Panc1 (cell line): ENCODE measurements at regions not wholly inside any gene's neighbourhood (a gene's known extent, or its start where the extent isn't known, plus 50 kb on each side); places are given as distances from the start of the nearest gene placed in this dataset.

ENCODE experiments used
- ATAC-seq: fragments of 200-7000 bp; cut with Tn5 transposase; 2 replicates; pipeline ENCODE4 v1.9.1; 2020; ENCODE audit warnings: mild to moderate bottlenecking, moderate library complexity
- BruUV-seq: library from RNA; stranded (reverse); fragments of 400-500 nt; replicated peaks from 2 replicates; lab custom pipeline; 2021; lab: Mats Ljungman, UMichigan
- CTCF ChIA-PET: fragments of 300-600 bp; sonication (Branson Sonifier 250); formaldehyde crosslinking; loops from one replicate; lab custom pipeline; 2022; ENCODE audit warnings: antibody characterized with exemption; lab: Charles Lee
- POLR2A ChIA-PET: fragments of 300-600 bp; sonication (Branson Sonifier 250); formaldehyde crosslinking; loops from one replicate; lab custom pipeline; 2022; ENCODE audit warnings: antibody characterized with exemption; lab: Charles Lee
- DNase-seq: peaks from one replicate; pipeline ENCODE4 v3.0.0-alpha.2; 2010; ENCODE audit warnings: low read depth, low spot score
- H3K27ac ChIP-seq: 2 replicates; pipeline ENCODE4 v1.5.1; 2011; ENCODE audit warnings: mild to moderate bottlenecking, low read length, inconsistent platforms
- H3K27me3 ChIP-seq: fragments of 200-500 bp; sonication (Bioruptor generic); 2 replicates; pipeline ENCODE4 v1.6.0; 2014; ENCODE audit warnings: low read length, inconsistent platforms; ENCODE audit not compliant: control insufficient read depth, insufficient read depth
- H3K36me3 ChIP-seq: fragments of 200-500 bp; sonication (Bioruptor generic); 2 replicates; pipeline ENCODE4 v1.5.1; 2014; ENCODE audit warnings: inconsistent platforms, mild to moderate bottlenecking, low read length, moderate library complexity; ENCODE audit not compliant: control insufficient read depth, insufficient read depth
- H3K4me1 ChIP-seq: 2 replicates; pipeline ENCODE4 v1.5.1; 2011; ENCODE audit warnings: inconsistent platforms, mild to moderate bottlenecking, low read length, moderate library complexity; ENCODE audit not compliant: control insufficient read depth, insufficient read depth
- H3K4me3 ChIP-seq, 2 experiments: 2 replicates each; pipeline ENCODE4 v1.5.1; 2011 to 2012; ENCODE audit warnings: low read depth in 2 of 2, low read length in 2 of 2, mild to moderate bottlenecking in 2 of 2, inconsistent platforms in 1 of 2, moderate library complexity in 1 of 2
- H3K9me3 ChIP-seq: fragments of 200-500 bp; sonication (Bioruptor generic); 2 replicates; pipeline ENCODE4 v1.5.1; 2014; ENCODE audit warnings: low read depth, mild to moderate bottlenecking, inconsistent platforms, low read length, moderate library complexity; ENCODE audit not compliant: control insufficient read depth, insufficient read depth
- CTCF ChIP-seq: fragments of 450-650 bp; IDR thresholded peaks from 2 replicates; pipeline ENCODE4 v1.5.1; 2017; ENCODE audit warnings: mild to moderate bottlenecking
- POLR2AphosphoS5 ChIP-seq: IDR thresholded peaks from 2 replicates; pipeline ENCODE4 v1.6.1; 2012; ENCODE audit warnings: mild to moderate bottlenecking, low read depth, low read length, moderate library complexity
- REST ChIP-seq, 2 experiments: IDR thresholded peaks; 2 replicates each; pipeline ENCODE4 v1.6.1; 2011 to 2012; ENCODE audit warnings: low read depth in 2 of 2, control low read depth in 1 of 2, low read length in 1 of 2, mild to moderate bottlenecking in 1 of 2, moderate library complexity in 1 of 2; ENCODE audit not compliant: insufficient read depth in 1 of 2
- SIN3A ChIP-seq: IDR thresholded peaks from 2 replicates; pipeline ENCODE4 v1.6.1; 2012; ENCODE audit warnings: low read depth, mild to moderate bottlenecking, low read length, moderate library complexity, borderline replicate concordance; ENCODE audit not compliant: insufficient read depth
- TCF7L2 ChIP-seq: IDR thresholded peaks from 2 replicates; pipeline ENCODE4 v1.6.1; 2011; ENCODE audit warnings: mild to moderate bottlenecking, low read depth, low read length, inconsistent platforms
- in situ Hi-C: cut with HindIII; loops from 2 replicates; pipeline ENCODE4 v1.10.0; 2016; ENCODE audit warnings: low sequenced_read_pairs, low pct_unique_long_range_greater_than_20kb
- intact Hi-C: fragments of 100-400 bp; cut with micrococcal nuclease; formaldehyde crosslinking; loops from one replicate; pipeline ENCODE4 v1.10.0; 2022; ENCODE audit not compliant: unreplicated experiment

GRCh38 chr12:127963933-127964332 lies 303.0 kb upstream of the TMEM132C start:
- Histone ChIP-seq H3K27ac (no peak overlapping the region), H3K9me3 (no peaks in the 10 kb centered on the region), H3K36me3 (no peaks in the 10 kb centered on the region), H3K27me3 (no peaks in the 10 kb centered on the region), H3K4me1 (no peaks in the 10 kb centered on the region), H3K4me3 (no peak overlapping the region)
- ChIA-PET CTCF (no interaction called here), POLR2A (no interaction called here)
- in situ Hi-C loops (no loop called here), intact Hi-C loops (no loop called here)
- no peak for ATAC-seq
- no TSS peak for BruUV-seq
- no peak for DNase-seq
- TF ChIP-seq POLR2AphosphoS5: no peak
- no peak for TF ChIP-seq SIN3A
- TF ChIP-seq CTCF: no peak
- TF ChIP-seq TCF7L2: no peak
- no peak for TF ChIP-seq REST (IDR thresholded peaks at IDR 0.05; ENCODE audit: insufficient read depth in 1 of 2, low read depth in 2 of 2, low read length in 1 of 2)

GRCh38 chr12:127964717-127965116 lies 302.3 kb upstream of the TMEM132C start:
- no peaks in the 10 kb centered on the region for H3K36me3 ChIP-seq
- H3K4me1 ChIP-seq: no peaks in the 10 kb centered on the region
- no TSS peak for BruUV-seq
- ChIA-PET CTCF (no interaction called here), POLR2A (no interaction called here)
- in situ Hi-C loops: no loop called here
- no peak overlapping the region for H3K27ac ChIP-seq
- ATAC-seq: no peak
- intact Hi-C loops: no loop called here
- no peak overlapping the region for H3K4me3 ChIP-seq
- DNase-seq: no peak
- TF ChIP-seq CTCF (peak; percentile 33), POLR2AphosphoS5 (no peak)
- H3K9me3 ChIP-seq: no peaks in the 10 kb centered on the region
- H3K27me3 ChIP-seq: no peaks in the 10 kb centered on the region

- H3K27ac ChIP-seq: no peak overlapping the region
- POLR2A ChIA-PET: no interaction called here
- intact Hi-C loops (no loop called here), in situ Hi-C loops (no loop called here)
- no peaks in the 10 kb centered on the region for H3K27me3 ChIP-seq
- ATAC-seq (no peak), DNase-seq (no peak)
- H3K36me3 ChIP-seq: no peaks in the 10 kb centered on the region
- CTCF ChIA-PET: no interaction called here
- no TSS peak for BruUV-seq
- no peaks in the 10 kb centered on the region for H3K9me3 ChIP-seq
- no peaks in the 10 kb centered on the region for H3K4me1 ChIP-seq
- no peak overlapping the region for H3K4me3 ChIP-seq
- TF ChIP-seq POLR2AphosphoS5 (no peak), TCF7L2 (no peak)
These were observed 300.6 kb upstream of the TMEM132C start for GRCh38 chr12:127966331-127966730.
